ENCODE measurements at regions not wholly inside any gene's neighbourhood (a gene's known extent, or its start where the extent isn't known, plus 50 kb on each side); places are given as distances from the start of the nearest gene placed in this dataset.

DNA sequence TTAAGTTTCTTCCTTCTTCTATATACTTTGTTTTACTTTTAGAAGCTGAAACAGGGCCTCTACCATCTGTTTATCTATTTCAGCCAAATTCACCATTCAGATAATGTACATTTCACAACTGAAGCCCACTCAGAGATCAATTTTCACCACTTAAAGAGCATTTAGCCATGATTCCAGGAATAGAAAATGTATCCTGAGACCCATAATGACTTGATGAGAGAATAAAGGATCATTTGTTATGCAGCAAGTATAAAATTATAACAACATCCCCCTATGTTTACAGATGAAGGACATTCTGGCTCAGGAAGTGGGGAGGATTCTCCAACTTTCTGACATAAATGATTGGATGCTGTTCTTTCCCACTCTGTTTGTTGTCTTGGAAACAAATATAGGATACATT lies 962.1 kb upstream of the EEF2KMT start:
- Histone ChIP-seq H4K12ac (ENCODE audit: low read depth, low read length) (no peak overlapping the region), H3K4ac (ENCODE audit: low read depth, low read length) (no peak overlapping the region), H3K9ac (ENCODE audit: low read length) (no peak overlapping the region), H3K79me1 (ENCODE audit: low read length) (no peaks in the 10 kb centered on the region), H2BK12ac (ENCODE audit: low read length) (no peak overlapping the region), H3K23ac (ENCODE audit: low read length) (no peak overlapping the region), H3K9me3 (ENCODE audit: insufficient read depth, low read depth, low read length) (no peaks in the 10 kb centered on the region), H2BK120ac (ENCODE audit: insufficient read depth, low read length, poor library complexity) (no peak overlapping the region), H4K91ac (ENCODE audit: low read depth, low read length) (no peak overlapping the region), H2AK5ac (ENCODE audit: low read length) (no peak overlapping the region), H3K79me2 (ENCODE audit: control insufficient read depth, insufficient read depth, low read length, poor library complexity) (no peaks in the 10 kb centered on the region), H3K27me3 (ENCODE audit: insufficient read depth, low read length) (no peaks in the 10 kb centered on the region), H2BK5ac (ENCODE audit: low read depth, low read length, poor library complexity) (no peak overlapping the region), H3K4me1 (ENCODE audit: control insufficient read depth in 1 of 2, insufficient read depth in 2 of 2, low read length in 2 of 2) (no peaks in the 10 kb centered on the region), H2AFZ (ENCODE audit: insufficient read depth, low read length, poor library complexity) (no peak overlapping the region), H4K8ac (ENCODE audit: low read depth, low read length) (no peak overlapping the region), H3K27ac (ENCODE audit: low read depth, low read length) (no peak overlapping the region), H3K4me3 (ENCODE audit: low read depth, low read length) (no peak overlapping the region), H3K18ac (ENCODE audit: low read length) (no peak overlapping the region), H3K36me3 (ENCODE audit: control insufficient read depth in 1 of 2, insufficient read depth in 2 of 2, low read length in 2 of 2) (no peaks in the 10 kb centered on the region), H3K4me2 (ENCODE audit: low read length) (no peak overlapping the region), H3K14ac (ENCODE audit: low read length) (no peak overlapping the region)
- DNase-seq, result no peak

DNA sequence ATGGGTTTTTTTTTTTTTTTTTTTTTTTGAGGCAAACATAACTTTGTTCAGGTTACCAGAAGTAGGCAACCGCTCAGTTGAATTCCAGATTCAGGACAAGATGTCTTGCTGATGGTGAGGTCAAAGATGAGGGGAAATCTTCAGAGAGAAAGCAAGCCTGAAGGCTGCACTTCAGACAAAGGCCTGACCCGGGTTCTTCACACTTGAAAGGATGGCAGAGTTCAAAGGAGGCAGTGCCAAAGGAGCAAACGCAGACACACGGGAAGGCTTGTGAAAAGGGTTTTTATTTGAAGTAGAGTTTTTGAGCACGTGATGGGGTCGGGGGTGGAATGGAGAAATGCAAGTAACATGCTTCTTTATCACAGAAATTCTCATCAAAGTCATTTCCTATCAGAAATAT lies 960.2 kb upstream of the EEF2KMT start:
- H3K36me3 ChIP-seq (ENCODE audit: control insufficient read depth in 1 of 2, insufficient read depth in 2 of 2, low read length in 2 of 2), result no peaks in the 10 kb centered on the region
- H2AK5ac ChIP-seq (ENCODE audit: low read length), result no peak overlapping the region

DNA sequence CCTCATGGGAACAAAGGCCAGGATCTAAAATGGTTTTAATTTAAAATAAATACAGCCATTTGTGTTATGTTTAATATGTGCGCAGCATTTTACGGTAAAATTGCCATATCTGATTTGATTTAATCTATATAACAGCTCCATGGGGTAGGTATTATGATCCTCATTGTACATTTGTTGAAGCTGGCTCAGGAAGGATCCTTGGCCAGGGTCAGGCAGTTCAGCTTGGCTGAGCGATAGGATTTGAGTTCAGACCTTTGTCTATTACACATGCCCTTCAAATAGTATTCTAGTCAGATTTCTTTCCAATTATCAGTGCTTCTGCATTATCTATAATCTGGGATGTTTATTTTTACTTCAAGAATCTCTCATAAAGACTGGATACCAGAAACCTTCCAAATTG lies 950.4 kb upstream of the EEF2KMT start:
- H3K27ac ChIP-seq (ENCODE audit: low read depth, low read length), result no peak overlapping the region
- no peaks in the 10 kb centered on the region for H3K27me3 ChIP-seq (ENCODE audit: insufficient read depth, low read length)
- H3K36me3 ChIP-seq (ENCODE audit: control insufficient read depth in 1 of 2, insufficient read depth in 2 of 2, low read length in 2 of 2), result no peaks in the 10 kb centered on the region
- no peak overlapping the region for H3K4me2 ChIP-seq (ENCODE audit: low read length)
- no peak overlapping the region for H2BK5ac ChIP-seq (ENCODE audit: low read depth, low read length, poor library complexity)
- no peaks in the 10 kb centered on the region for H3K4me1 ChIP-seq (ENCODE audit: control insufficient read depth in 1 of 2, insufficient read depth in 2 of 2, low read length in 2 of 2)
- H3K23ac ChIP-seq (ENCODE audit: low read length), result no peak overlapping the region
- no peak for DNase-seq
- H2BK120ac ChIP-seq (ENCODE audit: insufficient read depth, low read length, poor library complexity), result no peak overlapping the region
- no peaks in the 10 kb centered on the region for H3K79me1 ChIP-seq (ENCODE audit: low read length)
- H3K79me2 ChIP-seq (ENCODE audit: control insufficient read depth, insufficient read depth, low read length, poor library complexity), result no peaks in the 10 kb centered on the region
- H3K9ac ChIP-seq (ENCODE audit: low read length), result no peak overlapping the region
- H3K9me3 ChIP-seq (ENCODE audit: insufficient read depth, low read depth, low read length), result no peaks in the 10 kb centered on the region
- no peak overlapping the region for H2AK5ac ChIP-seq (ENCODE audit: low read length)
- no peak overlapping the region for H4K12ac ChIP-seq (ENCODE audit: low read depth, low read length)
- H4K91ac ChIP-seq (ENCODE audit: low read depth, low read length), result no peak overlapping the region
- WGBS (ENCODE audit: extremely low coverage, insufficient coverage, insufficient read length), result no CpG with 5 or more reads among the region's 3 CpGs
- no peak overlapping the region for H3K14ac ChIP-seq (ENCODE audit: low read length)
- H4K8ac ChIP-seq (ENCODE audit: low read depth, low read length), result no peak overlapping the region
- no peak overlapping the region for H2BK12ac ChIP-seq (ENCODE audit: low read length)
- no peak overlapping the region for H3K18ac ChIP-seq (ENCODE audit: low read length)
- H2AFZ ChIP-seq (ENCODE audit: insufficient read depth, low read length, poor library complexity), result no peak overlapping the region
- H3K4ac ChIP-seq (ENCODE audit: low read depth, low read length), result no peak overlapping the region
- no peak overlapping the region for H3K4me3 ChIP-seq (ENCODE audit: low read depth, low read length)

More for the DNA sequence above, 960.2 kb upstream of the EEF2KMT start:
- Histone ChIP-seq H3K79me2 (ENCODE audit: control insufficient read depth, insufficient read depth, low read length, poor library complexity) (no peaks in the 10 kb centered on the region), H2BK5ac (ENCODE audit: low read depth, low read length, poor library complexity) (no peak overlapping the region), H3K4me2 (ENCODE audit: low read length) (no peak overlapping the region), H3K79me1 (ENCODE audit: low read length) (no peaks in the 10 kb centered on the region), H3K4me1 (ENCODE audit: control insufficient read depth in 1 of 2, insufficient read depth in 2 of 2, low read length in 2 of 2) (no peaks in the 10 kb centered on the region), H3K27ac (ENCODE audit: low read depth, low read length) (no peak overlapping the region), H4K91ac (ENCODE audit: low read depth, low read length) (no peak overlapping the region), H3K9ac (ENCODE audit: low read length) (no peak overlapping the region), H2BK120ac (ENCODE audit: insufficient read depth, low read length, poor library complexity) (no peak overlapping the region), H3K4ac (ENCODE audit: low read depth, low read length) (no peak overlapping the region), H3K9me3 (ENCODE audit: insufficient read depth, low read depth, low read length) (no peaks in the 10 kb centered on the region), H3K23ac (ENCODE audit: low read length) (no peak overlapping the region), H3K14ac (ENCODE audit: low read length) (no peak overlapping the region), H2AFZ (ENCODE audit: insufficient read depth, low read length, poor library complexity) (no peak overlapping the region), H3K4me3 (ENCODE audit: low read depth, low read length) (no peak overlapping the region), H2BK12ac (ENCODE audit: low read length) (no peak overlapping the region), H3K18ac (ENCODE audit: low read length) (no peak overlapping the region), H3K27me3 (ENCODE audit: insufficient read depth, low read length) (no peaks in the 10 kb centered on the region), H4K12ac (ENCODE audit: low read depth, low read length) (no peak overlapping the region), H4K8ac (ENCODE audit: low read depth, low read length) (no peak overlapping the region)
- no peak for DNase-seq
- no CpG with 5 or more reads among the region's 6 CpGs for WGBS (ENCODE audit: extremely low coverage, insufficient coverage, insufficient read length)

DNA sequence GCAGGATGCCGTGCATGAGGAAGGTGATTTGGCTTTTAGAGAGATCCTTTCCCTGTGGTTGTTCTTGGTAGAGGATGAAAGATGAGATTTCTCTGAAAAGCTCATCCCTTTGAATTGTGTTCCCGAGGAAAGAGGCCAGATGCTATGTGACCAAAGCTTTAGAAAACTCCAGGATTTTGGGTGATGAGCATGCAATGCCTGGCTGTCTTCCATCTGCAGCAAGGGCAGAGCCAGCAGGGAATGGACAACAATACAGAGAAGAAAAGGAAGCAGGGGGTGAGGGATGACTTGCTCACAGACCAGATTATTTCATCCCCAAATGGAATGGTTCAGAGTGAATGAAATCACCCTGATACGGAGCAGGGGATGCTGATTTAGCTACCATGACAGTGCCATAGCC lies 949.7 kb upstream of the EEF2KMT start:
- H2AK5ac ChIP-seq (ENCODE audit: low read length), result no peak overlapping the region

More for the DNA sequence above, 949.7 kb upstream of the EEF2KMT start:
- Histone ChIP-seq H3K4ac (ENCODE audit: low read depth, low read length) (no peak overlapping the region), H3K4me1 (ENCODE audit: control insufficient read depth in 1 of 2, insufficient read depth in 2 of 2, low read length in 2 of 2) (no peaks in the 10 kb centered on the region), H3K79me2 (ENCODE audit: control insufficient read depth, insufficient read depth, low read length, poor library complexity) (no peaks in the 10 kb centered on the region), H2BK5ac (ENCODE audit: low read depth, low read length, poor library complexity) (no peak overlapping the region), H4K91ac (ENCODE audit: low read depth, low read length) (no peak overlapping the region), H3K36me3 (ENCODE audit: control insufficient read depth in 1 of 2, insufficient read depth in 2 of 2, low read length in 2 of 2) (no peaks in the 10 kb centered on the region), H3K79me1 (ENCODE audit: low read length) (no peaks in the 10 kb centered on the region), H3K9me3 (ENCODE audit: insufficient read depth, low read depth, low read length) (no peaks in the 10 kb centered on the region), H2BK12ac (ENCODE audit: low read length) (no peak overlapping the region), H3K18ac (ENCODE audit: low read length) (no peak overlapping the region), H3K9ac (ENCODE audit: low read length) (no peak overlapping the region), H3K27me3 (ENCODE audit: insufficient read depth, low read length) (no peaks in the 10 kb centered on the region), H3K27ac (ENCODE audit: low read depth, low read length) (no peak overlapping the region), H4K12ac (ENCODE audit: low read depth, low read length) (no peak overlapping the region), H3K14ac (ENCODE audit: low read length) (no peak overlapping the region), H2AFZ (ENCODE audit: insufficient read depth, low read length, poor library complexity) (no peak overlapping the region), H2BK120ac (ENCODE audit: insufficient read depth, low read length, poor library complexity) (no peak overlapping the region), H3K4me3 (ENCODE audit: low read depth, low read length) (no peak overlapping the region), H3K23ac (ENCODE audit: low read length) (no peak overlapping the region), H4K8ac (ENCODE audit: low read depth, low read length) (no peak overlapping the region), H3K4me2 (ENCODE audit: low read length) (no peak overlapping the region)
- DNase-seq, result no peak
- no CpG with 5 or more reads among the region's 3 CpGs for WGBS (ENCODE audit: extremely low coverage, insufficient coverage, insufficient read length)
